VCaP (cell line): ENCODE measurements at regions not wholly inside any gene's neighbourhood (a gene's known extent, or its start where the extent isn't known, plus 50 kb on each side); places are given as distances from the start of the nearest gene placed in this dataset.

Source experiments
- H3K27ac ChIP-seq: fragments of 450-650 bp; 2 replicates; pipeline ENCODE4 v1.5.1; 2017
- TF ChIP-seq, protein P1 (sequence below): fragments of 450-650 bp; conservative IDR thresholded peaks from 2 replicates; pipeline ENCODE4 v1.5.1; 2017; ENCODE audit warnings: mild to moderate bottlenecking, moderate library complexity

DNA sequence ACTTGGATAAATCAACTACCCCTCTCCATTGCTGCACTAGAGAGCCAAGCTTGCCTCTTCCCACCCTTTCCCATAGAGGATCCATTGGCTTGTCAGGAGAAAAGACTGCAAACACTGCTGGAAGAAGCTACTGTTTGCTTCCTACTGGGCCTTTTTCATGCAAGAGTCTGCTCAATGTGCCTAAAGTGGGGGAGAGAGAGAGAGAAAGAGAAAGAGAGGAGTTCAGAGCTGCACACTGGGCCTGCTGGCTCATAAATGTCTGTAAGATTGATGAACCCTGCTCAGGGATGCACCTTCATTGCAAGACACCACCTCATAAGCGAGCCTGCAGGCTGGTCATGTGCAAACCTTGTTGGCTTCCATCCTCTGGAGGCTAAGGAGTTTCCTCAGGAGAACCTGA lies 269.4 kb downstream of the ZNF608 start:
- H3K27ac ChIP-seq: peak overlapping the region; percentile 47
- TF ChIP-seq, protein P1, sequence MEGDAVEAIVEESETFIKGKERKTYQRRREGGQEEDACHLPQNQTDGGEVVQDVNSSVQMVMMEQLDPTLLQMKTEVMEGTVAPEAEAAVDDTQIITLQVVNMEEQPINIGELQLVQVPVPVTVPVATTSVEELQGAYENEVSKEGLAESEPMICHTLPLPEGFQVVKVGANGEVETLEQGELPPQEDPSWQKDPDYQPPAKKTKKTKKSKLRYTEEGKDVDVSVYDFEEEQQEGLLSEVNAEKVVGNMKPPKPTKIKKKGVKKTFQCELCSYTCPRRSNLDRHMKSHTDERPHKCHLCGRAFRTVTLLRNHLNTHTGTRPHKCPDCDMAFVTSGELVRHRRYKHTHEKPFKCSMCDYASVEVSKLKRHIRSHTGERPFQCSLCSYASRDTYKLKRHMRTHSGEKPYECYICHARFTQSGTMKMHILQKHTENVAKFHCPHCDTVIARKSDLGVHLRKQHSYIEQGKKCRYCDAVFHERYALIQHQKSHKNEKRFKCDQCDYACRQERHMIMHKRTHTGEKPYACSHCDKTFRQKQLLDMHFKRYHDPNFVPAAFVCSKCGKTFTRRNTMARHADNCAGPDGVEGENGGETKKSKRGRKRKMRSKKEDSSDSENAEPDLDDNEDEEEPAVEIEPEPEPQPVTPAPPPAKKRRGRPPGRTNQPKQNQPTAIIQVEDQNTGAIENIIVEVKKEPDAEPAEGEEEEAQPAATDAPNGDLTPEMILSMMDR: no peak

DNA sequence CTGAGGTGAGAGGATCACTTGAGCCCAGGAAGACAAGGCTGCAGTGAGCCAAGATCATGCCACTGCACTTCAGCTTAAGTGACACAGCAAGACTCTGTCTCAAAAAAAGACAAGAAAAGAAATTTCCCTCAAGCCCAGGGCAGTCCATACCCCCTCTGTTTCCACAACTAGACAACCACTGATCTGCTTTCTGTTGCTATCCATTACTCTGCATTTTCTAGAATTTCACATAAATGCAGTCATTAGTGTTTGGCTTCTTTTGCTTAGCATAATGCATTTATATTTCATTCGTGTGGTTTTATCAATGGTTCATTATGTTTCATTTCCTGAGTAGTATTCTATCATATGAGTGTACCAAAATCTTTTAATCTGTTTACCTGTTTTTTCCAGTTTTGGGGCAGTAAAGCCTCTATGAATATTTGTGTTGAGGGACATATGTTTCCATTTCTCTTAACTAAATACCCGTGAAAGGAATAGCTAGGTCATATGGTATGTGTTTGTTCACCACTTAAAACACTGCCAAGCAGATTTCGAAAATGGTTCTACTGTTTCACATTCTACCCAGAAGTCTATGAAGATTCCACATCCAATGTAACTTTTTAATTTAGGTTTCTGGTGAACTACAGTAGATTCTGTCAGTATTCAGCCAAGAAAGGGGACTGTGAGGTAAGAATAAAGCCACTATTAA lies 271.8 kb downstream of the ZNF608 start:
- TF ChIP-seq, protein P1: no peak
- no peak overlapping the region for H3K27ac ChIP-seq

GRCh38 chr5:124468671-124469411 lies 277.6 kb downstream of the ZNF608 start:
- TF ChIP-seq, protein P1: no peak
- H3K27ac ChIP-seq: no peak overlapping the region

- TF ChIP-seq, protein P1: no peak
- H3K27ac ChIP-seq: no peak overlapping the region
Measured at GRCh38 chr5:124467745-124468144, 278.7 kb downstream of the ZNF608 start.

DNA sequence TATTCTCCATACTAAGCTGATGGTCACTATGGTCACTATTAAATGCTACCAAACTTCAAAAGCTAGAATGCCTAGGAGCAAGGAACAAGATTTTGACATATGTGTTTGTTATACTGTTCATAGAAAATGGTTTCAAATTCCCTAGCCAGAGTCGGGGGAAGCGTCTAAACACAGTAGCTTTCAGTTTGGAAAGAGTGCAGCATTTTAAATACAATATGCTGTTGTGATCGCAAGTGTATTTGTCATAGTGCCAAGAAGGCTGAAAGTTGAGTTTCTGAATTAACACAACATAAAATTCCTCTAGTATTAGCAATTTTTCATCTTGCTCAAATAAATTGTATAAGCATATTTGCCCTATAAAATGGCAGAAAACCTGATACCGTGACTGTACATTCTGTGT lies 280.4 kb downstream of the ZNF608 start:
- TF ChIP-seq, protein P1: no peak

GRCh38 chr5:124463851-124464250 lies 282.6 kb downstream of the ZNF608 start:
- H3K27ac ChIP-seq: no peak overlapping the region
- TF ChIP-seq, protein P1: no peak

More for the DNA sequence above, 280.4 kb downstream of the ZNF608 start:
- H3K27ac ChIP-seq: no peak overlapping the region

GRCh38 chr5:124462751-124463150 lies 283.7 kb downstream of the ZNF608 start:
- no peak overlapping the region for H3K27ac ChIP-seq
- TF ChIP-seq, protein P1: no peak
